22Rv1 (cell line): ENCODE measurements at regions not wholly inside any gene's neighbourhood (a gene's known extent, or its start where the extent isn't known, plus 50 kb on each side); places are given as distances from the start of the nearest gene placed in this dataset.

ENCODE experiments used
- H3K27ac ChIP-seq: fragments of 450-650 bp; 2 replicates; pipeline ENCODE4 v1.5.1; 2017
- CTCF ChIP-seq: fragments of 450-650 bp; IDR thresholded peaks from 2 replicates; pipeline ENCODE4 v1.5.1; 2017; ENCODE audit warnings: mild to moderate bottlenecking
- ZFX ChIP-seq: fragments of 450-650 bp; IDR thresholded peaks from 2 replicates; pipeline ENCODE4 v1.6.1; 2017; ENCODE audit warnings: antibody characterized with exemption, borderline replicate concordance

GRCh38 chr11:21877151-21877550 is 315.7 kb upstream of the ANO5 start:
- TF ChIP-seq CTCF (no peak), ZFX (no peak)
- H3K27ac ChIP-seq: no peak overlapping the region

- H3K27ac ChIP-seq: no peak overlapping the region
- TF ChIP-seq ZFX (no peak), CTCF (no peak)
Observed at GRCh38 chr11:21883354-21883753, 309.5 kb upstream of the ANO5 start.

GRCh38 chr11:21888814-21889213 is 304.1 kb upstream of the ANO5 start:
- no peak overlapping the region for H3K27ac ChIP-seq
- TF ChIP-seq ZFX (no peak), CTCF (no peak)

GRCh38 chr11:21892736-21893564 is 299.9 kb upstream of the ANO5 start:
- no peak overlapping the region for H3K27ac ChIP-seq
- no peak for TF ChIP-seq CTCF
- TF ChIP-seq ZFX: no peak

- TF ChIP-seq ZFX: no peak
- TF ChIP-seq CTCF: no peak
- H3K27ac ChIP-seq: no peak overlapping the region
Observed at GRCh38 chr11:21893565-21893867, 299.4 kb upstream of the ANO5 start.

GRCh38 chr11:21894492-21894891 is 298.4 kb upstream of the ANO5 start:
- TF ChIP-seq ZFX (no peak), CTCF (no peak)
- no peak overlapping the region for H3K27ac ChIP-seq

- TF ChIP-seq CTCF (no peak), ZFX (no peak)
- H3K27ac ChIP-seq: no peak overlapping the region
Observed at GRCh38 chr11:21895686-21896085, 297.2 kb upstream of the ANO5 start.
